ENCODE measurements at regions not wholly inside any gene's neighbourhood (a gene's known extent, or its start where the extent isn't known, plus 50 kb on each side); places are given as distances from the start of the nearest gene placed in this dataset.

- Histone ChIP-seq H3K27me3 (replicated peaks) (no peaks in the 10 kb centered on the region), H3K36me3 (replicated peaks) (no peaks in the 10 kb centered on the region), H3K27ac (no peak overlapping the region), H3K4me3 (ENCODE audit: low read depth, low read length) (no peak overlapping the region)
- TF ChIP-seq CTCF (IDR thresholded peaks at IDR 0.05; ENCODE audit: low read depth, low read length, missing control alignments) = no peak
- no peak for DNase-seq
- in situ Hi-C loops (cut with HindIII; ENCODE audit: low pct_ligation_motif_present, low sequenced_read_pairs) = no loop called here
These were observed 724.1 kb upstream of the ADAMTS5 start for GRCh38 chr21:27691006-27691405.

GRCh38 chr21:27690426-27690825 is 723.5 kb upstream of the ADAMTS5 start:
- Histone ChIP-seq H3K36me3 (replicated peaks) (no peaks in the 10 kb centered on the region), H3K27ac (no peak overlapping the region), H3K4me3 (ENCODE audit: low read depth, low read length) (no peak overlapping the region), H3K27me3 (replicated peaks) (no peaks in the 10 kb centered on the region)
- no peak for DNase-seq
- TF ChIP-seq CTCF (IDR thresholded peaks at IDR 0.05; ENCODE audit: low read depth, low read length, missing control alignments) = no peak
- in situ Hi-C loops (cut with HindIII; ENCODE audit: low pct_ligation_motif_present, low sequenced_read_pairs) = no loop called here

GRCh38 chr21:27688773-27689172 is 721.9 kb upstream of the ADAMTS5 start:
- H3K27ac ChIP-seq = no peak overlapping the region
- TF ChIP-seq CTCF (IDR thresholded peaks at IDR 0.05; ENCODE audit: low read depth, low read length, missing control alignments) = no peak
- H3K4me3 ChIP-seq (ENCODE audit: low read depth, low read length) = no peak overlapping the region
- H3K27me3 ChIP-seq (replicated peaks) = no peaks in the 10 kb centered on the region
- no peaks in the 10 kb centered on the region for H3K36me3 ChIP-seq (replicated peaks)
- in situ Hi-C loops (cut with HindIII; ENCODE audit: low pct_ligation_motif_present, low sequenced_read_pairs) = no loop called here
- no peak for DNase-seq

- no peak for TF ChIP-seq CTCF (IDR thresholded peaks at IDR 0.05; ENCODE audit: low read depth, low read length, missing control alignments)
- H3K36me3 ChIP-seq (replicated peaks) = no peaks in the 10 kb centered on the region
- no peak overlapping the region for H3K4me3 ChIP-seq (ENCODE audit: low read depth, low read length)
- in situ Hi-C loops (cut with HindIII; ENCODE audit: low pct_ligation_motif_present, low sequenced_read_pairs) = no loop called here
- H3K27ac ChIP-seq = no peak overlapping the region
- no peaks in the 10 kb centered on the region for H3K27me3 ChIP-seq (replicated peaks)
- DNase-seq = no peak
These were observed 716.4 kb upstream of the ADAMTS5 start for GRCh38 chr21:27683292-27683691.

- peak overlapping the region; percentile 20 for H3K27ac ChIP-seq
- no peak for TF ChIP-seq CTCF (IDR thresholded peaks at IDR 0.05; ENCODE audit: low read depth, low read length, missing control alignments)
These were observed 715.0 kb upstream of the ADAMTS5 start for GRCh38 chr21:27681841-27682240.

GRCh38 chr21:27681038-27681437 is 714.1 kb upstream of the ADAMTS5 start:
- DNase-seq = no peak
- Histone ChIP-seq H3K27ac (peak overlapping the region; percentile 18), H3K36me3 (replicated peaks) (no peaks in the 10 kb centered on the region), H3K4me3 (ENCODE audit: low read depth, low read length) (no peak overlapping the region), H3K27me3 (replicated peaks) (no peaks in the 10 kb centered on the region)
- in situ Hi-C loops (cut with HindIII; ENCODE audit: low pct_ligation_motif_present, low sequenced_read_pairs) = no loop called here
- TF ChIP-seq CTCF (IDR thresholded peaks at IDR 0.05; ENCODE audit: low read depth, low read length, missing control alignments) = no peak

More at GRCh38 chr21:27681841-27682240, 715.0 kb upstream of the ADAMTS5 start:
- H3K4me3 ChIP-seq (ENCODE audit: low read depth, low read length) = no peak overlapping the region
- H3K27me3 ChIP-seq (replicated peaks) = no peaks in the 10 kb centered on the region
- peak; percentile 9 for DNase-seq
- in situ Hi-C loops (cut with HindIII; ENCODE audit: low pct_ligation_motif_present, low sequenced_read_pairs) = no loop called here
- H3K36me3 ChIP-seq (replicated peaks) = no peaks in the 10 kb centered on the region

Data from brain microvascular endothelial cell (primary cell).